Stimulated activated CD4-positive, alpha-beta T cell treated with anti-CD3 and anti-CD28 coated beads, TNF-alpha, amount 100 ng/mL, for 48 hours (primary cell): ENCODE measurements at regions not wholly inside any gene's neighbourhood (a gene's known extent, or its start where the extent isn't known, plus 50 kb on each side); places are given as distances from the start of the nearest gene placed in this dataset.
"Not testable (repeated sequence)": the region's sequence is repeated elsewhere in the genome, so short reads cannot be mapped to it uniquely, and the experiment has no call there.

Source experiments
- DNase-seq, 3 donors: peaks; one replicate each; pipeline ENCODE4 v3.0.0-alpha.2; 2020; ENCODE audit warnings: low read depth in 3 of 3

DNA sequence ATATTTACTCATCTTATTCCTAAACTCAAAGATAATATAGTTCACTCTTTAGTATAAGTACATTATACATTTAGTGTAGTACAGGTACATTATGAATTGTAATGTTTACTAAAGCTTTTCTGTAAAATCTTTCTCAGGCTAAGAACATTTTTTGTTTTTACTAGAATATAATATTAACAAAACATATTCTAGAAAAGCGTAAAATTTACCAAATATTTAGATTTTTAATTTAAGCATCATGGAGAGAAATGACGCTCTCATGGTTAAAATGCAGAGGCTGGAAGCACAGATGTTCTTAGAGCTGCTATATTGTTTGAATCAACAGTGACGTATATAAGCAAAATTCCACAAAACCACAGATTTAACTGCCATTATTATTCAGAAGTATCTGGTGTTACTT, 54.7 kb upstream of the NBPF15 start:
- not testable (repeated sequence) for DNase-seq

- not testable (repeated sequence) for DNase-seq
These were observed 55.4 kb upstream of the NBPF15 start for GRCh38 chr1:144516906-144517305.

- DNase-seq = not testable (repeated sequence)
These were observed 57.0 kb upstream of the NBPF15 start for GRCh38 chr1:144518439-144518838.

DNA sequence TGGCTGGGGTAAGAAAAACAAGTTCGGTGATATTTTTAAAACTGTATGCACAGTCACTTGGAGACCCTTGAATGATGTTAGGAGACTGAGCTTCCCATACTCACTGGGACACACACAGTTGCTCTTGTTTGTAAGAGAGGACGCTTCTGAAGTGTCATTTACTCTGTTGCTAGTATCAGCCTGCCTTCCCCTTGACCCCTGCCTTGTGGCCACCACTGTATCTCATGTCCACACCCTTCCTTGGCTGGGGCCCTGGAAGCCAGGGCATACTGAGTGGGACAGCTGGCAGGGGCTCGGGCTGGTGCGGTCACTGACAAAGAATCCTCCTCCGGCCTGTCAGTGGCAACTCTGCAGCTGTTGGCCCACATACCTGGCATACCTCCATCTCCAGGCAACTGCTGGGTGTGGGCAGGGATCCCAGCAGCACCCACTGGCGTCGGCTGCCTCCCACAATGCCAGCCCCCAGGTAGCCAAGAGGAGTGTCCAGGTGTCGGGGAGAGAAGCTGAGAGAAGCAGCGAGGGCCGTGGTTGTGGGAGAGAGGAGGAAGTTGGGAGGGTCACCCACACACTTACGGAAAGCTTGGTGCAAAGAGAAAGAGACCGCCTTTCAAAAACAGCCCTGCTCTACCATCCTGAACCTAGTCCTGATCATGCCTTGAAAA, 58.2 kb upstream of the NBPF15 start:
- not testable (repeated sequence) for DNase-seq

- DNase-seq = peak in 1 of 3 donors; percentile 44
These were observed 62.4 kb upstream of the NBPF15 start for GRCh38 chr1:144523661-144524407.

- DNase-seq = not testable (repeated sequence)
These were observed 60.5 kb upstream of the PPIAL4F start for GRCh38 chr1:144532156-144532607.

GRCh38 chr1:144533480-144533879, 59.2 kb upstream of the PPIAL4F start:
- not testable (repeated sequence) for DNase-seq

GRCh38 chr1:144534286-144534685, 58.4 kb upstream of the PPIAL4F start:
- not testable (repeated sequence) for DNase-seq

GRCh38 chr1:144536677-144537076, 56.0 kb upstream of the PPIAL4F start:
- DNase-seq = not testable (repeated sequence)

DNA sequence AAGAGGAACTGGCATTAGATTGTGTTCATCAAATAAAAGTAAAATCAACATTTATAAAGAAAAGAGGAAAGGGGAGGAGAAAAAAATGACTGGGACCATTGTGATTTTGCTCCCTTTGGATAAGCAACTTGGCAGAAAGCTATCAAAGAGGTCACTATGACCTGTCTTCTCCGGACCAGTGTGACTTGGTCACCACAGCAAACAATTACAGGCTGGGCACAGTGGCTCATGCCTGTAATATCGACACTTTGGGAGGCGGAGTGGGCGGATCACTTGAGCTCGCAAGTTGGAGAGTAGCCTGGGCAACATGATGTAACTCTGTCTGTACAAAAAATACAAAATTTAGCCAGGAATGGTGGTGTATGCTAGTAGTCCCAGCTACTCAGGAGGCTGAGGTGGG, 55.5 kb upstream of the PPIAL4F start:
- DNase-seq = not testable (repeated sequence)

- not testable (repeated sequence) for DNase-seq
These were observed 54.0 kb upstream of the PPIAL4F start for GRCh38 chr1:144538736-144539135.

DNA sequence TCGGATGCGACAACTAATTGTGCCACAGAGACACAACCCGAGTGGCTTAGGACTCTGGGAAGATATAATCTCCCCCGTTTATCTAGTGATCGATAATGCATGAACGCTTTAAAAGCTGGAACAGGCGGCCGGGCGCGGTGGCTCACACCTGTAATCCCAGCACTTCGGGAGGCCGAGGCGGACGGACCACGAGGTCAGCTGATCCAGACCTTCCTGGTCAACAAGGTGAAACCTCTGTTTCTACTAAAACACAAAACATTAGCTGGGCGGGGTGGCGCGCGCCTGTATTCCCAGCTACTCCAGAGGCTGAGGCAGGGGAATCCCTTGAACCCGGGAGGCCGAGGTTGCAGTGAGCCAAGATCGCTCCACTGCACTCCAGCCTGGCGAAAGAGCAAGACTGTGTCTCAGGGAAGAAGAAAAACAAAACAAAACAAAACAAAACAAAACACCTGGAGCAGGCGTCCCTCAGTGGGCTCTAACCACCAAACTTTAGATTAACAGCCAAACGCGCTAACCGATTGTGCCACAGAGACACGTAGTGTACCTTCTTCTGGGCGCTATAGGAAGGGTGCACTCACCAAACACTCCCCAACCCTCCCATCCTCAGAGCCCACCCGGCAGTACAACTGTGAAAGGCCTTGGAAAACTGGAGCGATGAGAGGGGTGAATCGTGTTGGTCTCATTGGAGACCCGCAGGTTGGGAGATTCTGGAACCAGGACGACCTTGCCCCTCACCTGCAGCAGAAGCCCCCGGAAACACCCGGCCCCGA, 53.3 kb upstream of the PPIAL4F start:
- DNase-seq = not testable (repeated sequence)
